Activated T-helper 2 cell treated with anti-CD3 and anti-CD28 coated beads, Interferon-gamma antibody, Interleukin-2, Interleukin-4, amounts not matched to agents 10 μg/mL and 5 μg/mL and 100 μg/mL, durations not matched to agents 14 hours and 24 hours and 36 hours (primary cell): ENCODE measurements at regions not wholly inside any gene's neighbourhood (a gene's known extent, or its start where the extent isn't known, plus 50 kb on each side); places are given as distances from the start of the nearest gene placed in this dataset.

Experiments
- DNase-seq: peaks from one replicate; pipeline ENCODE4 v3.0.0; 2021; ENCODE audit warnings: low spot score
- H3K27ac Mint-ChIP-seq: one replicate; pipeline ENCODE4 v1.8.0; 2021; ENCODE audit warnings: mixed read lengths
- H3K27me3 Mint-ChIP-seq: one replicate; pipeline ENCODE4 v1.8.0; 2021; ENCODE audit warnings: low read depth, mixed read lengths
- H3K36me3 Mint-ChIP-seq: one replicate; pipeline ENCODE4 v1.8.0; 2021; ENCODE audit warnings: low read depth, mixed read lengths
- H3K4me1 Mint-ChIP-seq: one replicate; pipeline ENCODE4 v1.8.0; 2021; ENCODE audit warnings: low read depth, mixed read lengths
- H3K4me3 Mint-ChIP-seq: one replicate; pipeline ENCODE4 v1.8.0; 2021; ENCODE audit warnings: low read depth, mild to moderate bottlenecking, moderate library complexity, mixed read lengths
- H3K9me3 Mint-ChIP-seq: one replicate; pipeline ENCODE4 v1.8.0; 2021; ENCODE audit warnings: mixed read lengths
- intact Hi-C: fragments of 100-400 bp; cut with micrococcal nuclease; formaldehyde crosslinking; loops from one replicate; pipeline ENCODE4 v1.15.1; 2023

- H3K9me3 Mint-ChIP-seq, result no peaks in the 10 kb centered on the region
- no peak overlapping the region for H3K4me3 Mint-ChIP-seq
- no peak overlapping the region for H3K27ac Mint-ChIP-seq
- DNase-seq, result no peak
- peaks cover 9% of the 10 kb centered on the region for H3K27me3 Mint-ChIP-seq
- intact Hi-C loops, result loop anchor here (10.0 kb wide), 1 partner anchor 452 kb away; no protein-coding TSS in a partner anchor
- H3K36me3 Mint-ChIP-seq, result no peaks in the 10 kb centered on the region
- H3K4me1 Mint-ChIP-seq, result peaks cover 3% of the 10 kb centered on the region
These were observed 58.0 kb upstream of the UNC5C start for GRCh38 chr4:95606739-95607138.

- H3K27ac Mint-ChIP-seq, result no peak overlapping the region
- no peak for DNase-seq
- no peaks in the 10 kb centered on the region for H3K9me3 Mint-ChIP-seq
- peaks cover 6% of the 10 kb centered on the region for H3K27me3 Mint-ChIP-seq
- no peak overlapping the region for H3K4me3 Mint-ChIP-seq
- peaks cover 18% of the 10 kb centered on the region for H3K4me1 Mint-ChIP-seq
- intact Hi-C loops, result loop anchor here (10.0 kb wide), 1 partner anchor 449 kb away; no protein-coding TSS in a partner anchor
- no peaks in the 10 kb centered on the region for H3K36me3 Mint-ChIP-seq
These were observed 54.6 kb upstream of the UNC5C start for GRCh38 chr4:95603393-95603792.

- Mint-ChIP-seq H3K4me3 (no peak overlapping the region), H3K36me3 (no peaks in the 10 kb centered on the region), H3K4me1 (peaks cover 20% of the 10 kb centered on the region), H3K27ac (no peak overlapping the region), H3K27me3 (peaks cover 9% of the 10 kb centered on the region), H3K9me3 (no peaks in the 10 kb centered on the region)
- intact Hi-C loops, result loop anchor here (10.0 kb wide), 1 partner anchor 448 kb away; no protein-coding TSS in a partner anchor
- no peak for DNase-seq
These were observed 54.1 kb upstream of the UNC5C start for GRCh38 chr4:95602872-95603271.

- H3K27ac Mint-ChIP-seq, result no peak overlapping the region
- intact Hi-C loops, result loop anchor here (2.0 to 10.0 kb wide), 2 partner anchors 53 to 447 kb away; partner anchors contain the start of gene UNC5C
- peaks cover 17% of the 10 kb centered on the region for H3K4me1 Mint-ChIP-seq
- H3K36me3 Mint-ChIP-seq, result no peaks in the 10 kb centered on the region
- H3K4me3 Mint-ChIP-seq, result no peak overlapping the region
- peaks cover 17% of the 10 kb centered on the region for H3K27me3 Mint-ChIP-seq
- no peak for DNase-seq
- H3K9me3 Mint-ChIP-seq, result no peaks in the 10 kb centered on the region
These were observed 52.6 kb upstream of the UNC5C start for GRCh38 chr4:95601356-95601755.

- Mint-ChIP-seq H3K4me3 (peak overlapping the region; percentile 9), H3K27ac (no peak overlapping the region), H3K27me3 (peaks cover 23% of the 10 kb centered on the region), H3K9me3 (no peaks in the 10 kb centered on the region), H3K4me1 (peaks cover 17% of the 10 kb centered on the region), H3K36me3 (no peaks in the 10 kb centered on the region)
- no peak for DNase-seq
- intact Hi-C loops, result loop anchor here (2.0 to 10.0 kb wide), 2 partner anchors 51 to 445 kb away; partner anchors contain the start of gene UNC5C
These were observed 51.1 kb upstream of the UNC5C start for GRCh38 chr4:95599777-95600400.
